GM23248 (cell line): ENCODE measurements at regions not wholly inside any gene's neighbourhood (a gene's known extent, or its start where the extent isn't known, plus 50 kb on each side); places are given as distances from the start of the nearest gene placed in this dataset.

Experiments used
- EZH2 ChIP-seq: fragments of 200-600 bp; sonication (generic); IDR thresholded peaks from 2 replicates; pipeline ENCODE4 v1.6.1; 2018; ENCODE audit warnings: antibody characterized with exemption, mild to moderate bottlenecking; ENCODE audit not compliant: insufficient read depth, poor library complexity, severe bottlenecking
- EZH2phosphoT487 ChIP-seq: fragments of 200-600 bp; sonication (generic); IDR thresholded peaks from 2 replicates; pipeline ENCODE4 v1.6.1; 2018; ENCODE audit warnings: antibody characterized with exemption, moderate library complexity, mild to moderate bottlenecking, low read depth; ENCODE audit not compliant: insufficient read depth

DNA sequence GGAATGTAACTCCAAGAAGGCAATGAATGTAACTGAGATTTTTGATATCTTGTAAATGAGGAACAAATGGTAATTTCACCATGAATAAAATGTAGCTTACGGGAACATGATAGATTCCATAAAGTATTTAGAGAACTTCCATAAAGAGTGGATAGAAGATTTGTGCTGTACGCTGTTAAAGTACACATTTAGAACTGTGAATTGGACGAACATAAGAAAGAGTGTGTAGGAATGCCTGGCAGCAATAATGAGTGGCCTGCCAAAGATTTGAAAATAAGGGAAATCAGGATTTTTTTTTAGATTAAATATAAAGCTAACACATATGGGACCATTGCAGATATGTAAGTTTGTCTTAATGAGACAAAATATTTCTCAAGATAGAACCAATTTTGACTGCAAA, 1153.3 kb upstream of the EYS start:
- no peak for TF ChIP-seq EZH2
- no peak for TF ChIP-seq EZH2phosphoT487
